Neural progenitor cell (in vitro differentiated cells): ENCODE measurements at regions not wholly inside any gene's neighbourhood (a gene's known extent, or its start where the extent isn't known, plus 50 kb on each side); places are given as distances from the start of the nearest gene placed in this dataset.
"Not testable (repeated sequence)": the region's sequence is repeated elsewhere in the genome, so short reads cannot be mapped to it uniquely, and the experiment has no call there.

Source experiments
- DNase-seq: peaks from one replicate; pipeline ENCODE4 v3.0.0-alpha.2; 2016; ENCODE audit warnings: low spot score
- H2AFZ ChIP-seq: fragments of 200-600 bp; sonication (generic); replicated peaks from 2 replicates; pipeline ENCODE4 v1.6.1; 2016; ENCODE audit warnings: antibody characterized with exemption
- H3F3A ChIP-seq: fragments of 200-600 bp; sonication (generic); 2 replicates; pipeline ENCODE4 v1.6.1; 2016; ENCODE audit warnings: antibody characterized with exemption, low read depth
- H3K27ac ChIP-seq: fragments of 200-600 bp; sonication (generic); 2 replicates; pipeline ENCODE4 v1.5.1; 2016; ENCODE audit warnings: mild to moderate bottlenecking
- H3K27me3 ChIP-seq: fragments of 200-600 bp; sonication (generic); 2 replicates; pipeline ENCODE4 v1.6.1; 2016; ENCODE audit warnings: mild to moderate bottlenecking, moderate library complexity
- H3K36me3 ChIP-seq: fragments of 200-600 bp; sonication (generic); 2 replicates; pipeline ENCODE4 v1.5.1; 2016
- H3K4me1 ChIP-seq: fragments of 200-600 bp; sonication (generic); 2 replicates; pipeline ENCODE4 v1.6.1; 2016; ENCODE audit warnings: mixed run types
- H3K4me2 ChIP-seq: fragments of 200-600 bp; sonication (generic); 2 replicates; pipeline ENCODE4 v1.6.1; 2016
- H3K4me3 ChIP-seq: fragments of 200-600 bp; sonication (generic); 2 replicates; pipeline ENCODE4 v1.5.1; 2016
- H3K79me2 ChIP-seq: fragments of 200-600 bp; sonication (generic); 2 replicates; pipeline ENCODE4 v1.6.1; 2016; ENCODE audit warnings: low read depth
- H3K9ac ChIP-seq: fragments of 200-600 bp; sonication (generic); 2 replicates; pipeline ENCODE4 v1.6.1; 2016
- H3K9me3 ChIP-seq: fragments of 200-600 bp; sonication (generic); 2 replicates; pipeline ENCODE4 v1.5.1; 2016; ENCODE audit warnings: low read depth
- H4K20me1 ChIP-seq: fragments of 200-600 bp; sonication (generic); 2 replicates; pipeline ENCODE4 v1.6.1; 2016; ENCODE audit warnings: low read depth
- H3K27ac Mint-ChIP-seq: 3 replicates; pipeline ENCODE4 v1.8.0; 2021; ENCODE audit warnings: mixed read lengths
- H3K27me3 Mint-ChIP-seq: 2 replicates; pipeline ENCODE4 v1.8.0; 2022; ENCODE audit warnings: low read depth, mild to moderate bottlenecking, inconsistent platforms, moderate library complexity, mixed read lengths; ENCODE audit not compliant: insufficient read depth
- H3K36me3 Mint-ChIP-seq: 3 replicates; pipeline ENCODE4 v1.8.0; 2021; ENCODE audit warnings: mixed read lengths
- H3K4me1 Mint-ChIP-seq: 3 replicates; pipeline ENCODE4 v1.8.0; 2021; ENCODE audit warnings: mixed read lengths
- H3K4me3 Mint-ChIP-seq: 3 replicates; pipeline ENCODE4 v1.8.0; 2021; ENCODE audit warnings: mild to moderate bottlenecking, moderate library complexity, mixed read lengths
- H3K9me3 Mint-ChIP-seq: 3 replicates; pipeline ENCODE4 v1.8.0; 2020; ENCODE audit warnings: mixed read lengths
- CTCF ChIP-seq: fragments of 200-600 bp; sonication (generic); IDR thresholded peaks from 2 replicates; pipeline ENCODE4 v1.5.1; 2017; ENCODE audit warnings: antibody characterized with exemption, mild to moderate bottlenecking
- EZH2 ChIP-seq: fragments of 200-600 bp; sonication (generic); IDR thresholded peaks from 2 replicates; pipeline ENCODE4 v1.6.1; 2017; ENCODE audit warnings: antibody characterized with exemption, mild to moderate bottlenecking, moderate library complexity
- EZH2phosphoT487 ChIP-seq: fragments of 200-600 bp; sonication (generic); IDR thresholded peaks from 2 replicates; pipeline ENCODE4 v1.6.1; 2017; ENCODE audit warnings: antibody characterized with exemption

- H3K27ac ChIP-seq: no peak overlapping the region
- no peak overlapping the region for H3K9ac ChIP-seq
- no peaks in the 10 kb centered on the region for H3K9me3 ChIP-seq
- DNase-seq: no peak
- Mint-ChIP-seq H3K9me3 (no peaks in the 10 kb centered on the region), H3K27me3 (peaks cover 4% of the 10 kb centered on the region), H3K36me3 (no peaks in the 10 kb centered on the region), H3K4me1 (peaks cover 8% of the 10 kb centered on the region), H3K4me3 (no peak overlapping the region), H3K27ac (no peak overlapping the region)
- no peaks in the 10 kb centered on the region for H3K27me3 ChIP-seq
- H4K20me1 ChIP-seq: no peaks in the 10 kb centered on the region
- no peaks in the 10 kb centered on the region for H3K36me3 ChIP-seq
- H3F3A ChIP-seq: no peaks in the 10 kb centered on the region
- H3K4me1 ChIP-seq: peaks cover 4% of the 10 kb centered on the region
- H2AFZ ChIP-seq: no peak overlapping the region
- H3K4me2 ChIP-seq: no peak overlapping the region
- no peaks in the 10 kb centered on the region for H3K79me2 ChIP-seq
- no peak overlapping the region for H3K4me3 ChIP-seq
- TF ChIP-seq CTCF (no peak), EZH2 (no peak), EZH2phosphoT487 (no peak)
These were observed 230.4 kb downstream of the ICOS start for GRCh38 chr2:204166961-204167360.

- H3K4me1 ChIP-seq, H3K27ac ChIP-seq, H3K27me3 Mint-ChIP-seq, H3K27ac Mint-ChIP-seq, H3K9me3 ChIP-seq, DNase-seq, H3K27me3 ChIP-seq, H4K20me1 ChIP-seq, H3F3A ChIP-seq, H2AFZ ChIP-seq, H3K9ac ChIP-seq, H3K4me1 Mint-ChIP-seq, H3K36me3 ChIP-seq, H3K4me3 Mint-ChIP-seq, H3K4me3 ChIP-seq, H3K4me2 ChIP-seq, H3K9me3 Mint-ChIP-seq, H3K79me2 ChIP-seq, H3K36me3 Mint-ChIP-seq: not testable (repeated sequence)
These were observed 231.1 kb downstream of the ICOS start for GRCh38 chr2:204167670-204168069.

GRCh38 chr2:204170411-204170810 lies 233.8 kb downstream of the ICOS start:
- H3K4me1 ChIP-seq: peaks cover 5% of the 10 kb centered on the region
- H3F3A ChIP-seq: no peaks in the 10 kb centered on the region
- no peaks in the 10 kb centered on the region for H3K36me3 Mint-ChIP-seq
- H3K4me3 ChIP-seq: no peak overlapping the region
- no peaks in the 10 kb centered on the region for H3K36me3 ChIP-seq
- H3K79me2 ChIP-seq: no peaks in the 10 kb centered on the region
- TF ChIP-seq CTCF (no peak), EZH2phosphoT487 (no peak), EZH2 (no peak)
- H2AFZ ChIP-seq: no peak overlapping the region
- no peak overlapping the region for H3K27ac Mint-ChIP-seq
- DNase-seq: no peak
- H3K9ac ChIP-seq: no peak overlapping the region
- H3K27me3 Mint-ChIP-seq: peaks cover 4% of the 10 kb centered on the region
- H3K27me3 ChIP-seq: no peaks in the 10 kb centered on the region
- no peak overlapping the region for H3K4me3 Mint-ChIP-seq
- H3K27ac ChIP-seq: no peak overlapping the region
- H3K9me3 Mint-ChIP-seq: no peaks in the 10 kb centered on the region
- H4K20me1 ChIP-seq: no peaks in the 10 kb centered on the region
- no peaks in the 10 kb centered on the region for H3K9me3 ChIP-seq
- H3K4me2 ChIP-seq: no peak overlapping the region
- H3K4me1 Mint-ChIP-seq: peaks cover 8% of the 10 kb centered on the region

GRCh38 chr2:204171432-204172144 lies 235.0 kb downstream of the ICOS start:
- no peaks in the 10 kb centered on the region for H3F3A ChIP-seq
- Mint-ChIP-seq H3K27me3 (peaks cover 2% of the 10 kb centered on the region), H3K27ac (no peak overlapping the region), H3K36me3 (no peaks in the 10 kb centered on the region), H3K4me1 (peaks cover 8% of the 10 kb centered on the region), H3K9me3 (no peaks in the 10 kb centered on the region), H3K4me3 (no peak overlapping the region)
- H3K4me3 ChIP-seq: no peak overlapping the region
- no peak overlapping the region for H2AFZ ChIP-seq
- H3K9me3 ChIP-seq: no peaks in the 10 kb centered on the region
- H3K4me1 ChIP-seq: peaks cover 5% of the 10 kb centered on the region
- no peak overlapping the region for H3K27ac ChIP-seq
- no peaks in the 10 kb centered on the region for H3K36me3 ChIP-seq
- H4K20me1 ChIP-seq: no peaks in the 10 kb centered on the region
- no peak for TF ChIP-seq CTCF
- no peak for TF ChIP-seq EZH2phosphoT487
- no peak for TF ChIP-seq EZH2
- DNase-seq: no peak
- no peaks in the 10 kb centered on the region for H3K27me3 ChIP-seq
- no peaks in the 10 kb centered on the region for H3K79me2 ChIP-seq
- H3K9ac ChIP-seq: no peak overlapping the region
- no peak overlapping the region for H3K4me2 ChIP-seq
